ENCODE measurements at regions not wholly inside any gene's neighbourhood (a gene's known extent, or its start where the extent isn't known, plus 50 kb on each side); places are given as distances from the start of the nearest gene placed in this dataset.

GRCh38 chr6:114520976-114521375 is 178.2 kb upstream of the HS3ST5 start:
- TF ChIP-seq CTCF (IDR thresholded peaks at IDR 0.05; ENCODE audit: low read depth, low read length): no peak
- no peak overlapping the region for H3K4me3 ChIP-seq (ENCODE audit: low read depth, low read length)

- H3K4me3 ChIP-seq (ENCODE audit: low read depth, low read length): no peak overlapping the region
- TF ChIP-seq CTCF (IDR thresholded peaks at IDR 0.05; ENCODE audit: low read depth, low read length): no peak
Measured at GRCh38 chr6:114514170-114514569, 171.3 kb upstream of the HS3ST5 start.

- TF ChIP-seq CTCF (IDR thresholded peaks at IDR 0.05; ENCODE audit: low read depth, low read length): no peak
- H3K4me3 ChIP-seq (ENCODE audit: low read depth, low read length): no peak overlapping the region
Measured at GRCh38 chr6:114471450-114471849, 128.6 kb upstream of the HS3ST5 start.

GRCh38 chr6:114467931-114468330 is 125.1 kb upstream of the HS3ST5 start:
- H3K4me3 ChIP-seq (ENCODE audit: low read depth, low read length): no peak overlapping the region
- TF ChIP-seq CTCF (IDR thresholded peaks at IDR 0.05; ENCODE audit: low read depth, low read length): no peak

- no peak for TF ChIP-seq CTCF (IDR thresholded peaks at IDR 0.05; ENCODE audit: low read depth, low read length)
- H3K4me3 ChIP-seq (ENCODE audit: low read depth, low read length): no peak overlapping the region
Measured at GRCh38 chr6:114465511-114465910, 122.7 kb upstream of the HS3ST5 start.

GRCh38 chr6:114453737-114454276 is 111.0 kb upstream of the HS3ST5 start:
- no peak overlapping the region for H3K4me3 ChIP-seq (ENCODE audit: low read depth, low read length)
- TF ChIP-seq CTCF (IDR thresholded peaks at IDR 0.05; ENCODE audit: low read depth, low read length): no peak

- no peak for TF ChIP-seq CTCF (IDR thresholded peaks at IDR 0.05; ENCODE audit: low read depth, low read length)
- no peak overlapping the region for H3K4me3 ChIP-seq (ENCODE audit: low read depth, low read length)
Measured at GRCh38 chr6:114452785-114453401, 110.1 kb upstream of the HS3ST5 start.

Data from WI38 (cell line).